GM04504 (cell line): ENCODE measurements at regions not wholly inside any gene's neighbourhood (a gene's known extent, or its start where the extent isn't known, plus 50 kb on each side); places are given as distances from the start of the nearest gene placed in this dataset.

Experiments
- DNase-seq: peaks from one replicate; pipeline ENCODE4 v3.0.0-alpha.2; 2012; ENCODE audit warnings: low read depth

DNA sequence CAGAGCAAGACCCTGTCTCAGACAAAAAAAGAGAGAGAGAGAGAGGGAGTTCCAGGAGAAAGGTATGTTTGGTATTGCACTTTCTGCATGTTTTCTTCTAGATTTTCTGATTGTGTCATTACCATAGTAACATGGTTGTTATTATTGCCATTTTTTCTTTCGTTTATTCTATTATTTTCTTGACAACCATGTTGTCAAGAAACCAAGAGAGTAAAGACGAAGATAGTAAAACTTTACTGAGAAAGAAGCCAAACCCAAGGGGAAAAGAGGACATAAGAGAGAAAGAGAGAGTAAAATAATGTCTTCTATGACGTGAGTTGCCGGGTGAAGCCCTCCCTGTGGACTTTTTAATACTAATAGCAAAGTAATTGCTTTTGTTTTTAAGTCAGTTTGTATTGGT lies 1186.0 kb upstream of the SEL1L start:
- DNase-seq, result no peak

DNA sequence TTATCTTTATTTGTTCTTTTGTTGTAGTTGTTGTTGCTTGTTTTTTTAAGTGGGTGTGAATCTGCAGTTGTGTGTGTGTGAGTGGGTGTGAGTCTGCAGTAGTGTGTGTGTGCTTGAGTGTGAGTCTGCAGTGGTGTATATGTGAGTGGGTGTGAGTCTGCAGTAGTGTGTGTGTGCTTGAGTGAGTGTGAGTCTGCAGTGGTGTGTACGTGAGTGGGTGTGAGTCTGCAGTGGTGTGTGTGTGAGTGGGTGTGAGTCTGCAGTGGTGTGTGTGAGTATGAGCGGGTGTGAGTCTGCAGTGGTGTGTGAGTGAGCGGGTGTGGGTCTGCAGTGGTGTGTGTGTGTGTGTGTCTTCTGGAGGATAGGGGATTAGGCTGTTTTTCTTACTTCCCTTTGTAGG lies 1186.8 kb upstream of the SEL1L start:
- no peak for DNase-seq

DNA sequence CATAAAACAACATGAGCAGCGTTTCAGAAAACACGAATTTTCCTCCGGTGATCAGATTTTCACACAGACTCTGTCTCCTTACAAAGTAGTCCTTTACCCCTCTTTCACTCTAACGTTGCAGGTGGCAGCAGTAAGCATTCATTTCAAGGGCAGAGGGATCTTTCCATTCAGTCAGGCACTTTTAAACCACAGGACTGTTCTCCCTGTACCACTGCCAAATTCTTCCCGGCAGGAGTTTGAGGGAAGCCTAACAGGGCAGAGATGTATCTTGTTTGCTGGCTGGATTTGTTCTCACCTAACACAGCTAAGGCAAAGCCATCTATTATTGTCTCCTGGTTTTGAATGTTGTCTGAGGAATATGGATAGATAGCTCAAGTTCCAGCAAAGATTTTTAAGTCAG lies 1187.3 kb upstream of the SEL1L start:
- DNase-seq, result no peak

DNA sequence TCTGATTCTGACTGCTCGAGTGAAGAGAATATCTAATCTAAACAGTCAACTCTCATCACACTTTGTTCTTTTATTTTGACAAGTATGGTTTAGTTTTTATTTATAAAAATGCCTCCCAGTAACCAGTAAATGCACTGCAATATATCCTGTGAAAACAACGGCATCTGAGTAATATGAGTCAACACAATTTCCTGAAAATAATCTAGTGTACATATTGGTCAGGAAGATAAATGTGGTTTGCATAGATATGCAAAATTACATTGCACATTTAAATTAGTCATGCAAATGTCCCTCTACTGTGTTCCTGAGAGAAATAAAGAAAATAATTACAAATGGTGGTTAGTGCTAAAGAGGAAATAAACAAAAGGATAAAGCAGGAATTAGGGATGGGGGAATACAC lies 1190.7 kb upstream of the SEL1L start:
- no peak for DNase-seq

DNA sequence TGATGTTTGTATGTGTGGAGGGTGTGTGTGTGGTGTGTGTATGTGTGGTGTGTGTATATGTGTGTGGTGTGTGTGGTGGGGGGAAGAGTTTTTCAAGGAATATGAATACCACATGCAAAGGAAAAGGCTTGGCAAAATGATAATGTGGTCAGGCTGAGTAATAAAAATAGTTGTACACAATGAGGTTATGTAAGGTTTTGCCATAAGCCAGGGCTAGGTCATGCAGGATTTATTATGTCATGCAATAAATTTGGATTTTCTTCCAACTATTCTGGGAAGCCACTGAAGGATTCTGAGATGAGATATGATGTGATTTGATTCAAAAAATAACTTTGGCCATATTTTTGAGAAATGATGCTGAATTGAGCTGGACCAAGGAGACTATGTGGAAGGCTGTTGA lies 1191.6 kb upstream of the SEL1L start:
- no peak for DNase-seq

DNA sequence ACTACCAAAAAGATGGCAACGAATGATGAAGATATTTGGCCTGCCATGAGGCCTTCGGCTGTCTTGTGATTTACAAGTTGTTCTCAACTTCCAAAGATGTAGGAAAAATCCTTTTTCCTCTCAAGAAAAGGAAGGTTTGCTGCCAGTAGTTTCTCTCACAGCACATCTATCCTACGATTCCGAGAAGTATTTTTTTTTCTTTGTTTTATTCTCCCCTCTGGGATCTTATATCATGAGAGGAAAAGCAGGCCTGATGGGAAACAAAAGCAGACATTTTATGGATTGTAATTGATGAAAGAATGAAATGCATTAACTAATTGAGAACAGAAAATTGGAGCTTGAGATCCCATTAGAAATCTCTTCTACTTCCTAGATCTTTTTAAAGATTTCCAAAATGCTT lies 1197.9 kb upstream of the SEL1L start:
- no peak for DNase-seq

DNA sequence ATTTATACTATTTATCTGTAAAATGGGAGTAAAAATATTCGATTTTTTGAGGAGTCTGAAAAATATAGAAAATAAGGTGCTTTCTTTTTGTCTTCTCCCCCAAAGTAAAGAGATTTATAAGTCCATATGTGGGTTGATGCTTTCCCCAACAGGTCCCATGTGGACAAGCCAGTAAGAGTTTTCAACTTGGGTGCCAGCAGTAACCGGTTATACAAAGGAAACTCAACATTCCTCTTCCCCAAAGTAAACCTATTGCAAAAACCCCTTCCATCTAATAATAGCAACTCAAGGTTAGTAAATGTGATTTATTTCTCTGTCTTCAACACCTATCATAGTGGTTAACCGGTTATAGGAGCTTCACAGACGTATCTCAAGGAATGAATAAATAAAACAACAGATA lies 1206.9 kb upstream of the SEL1L start:
- DNase-seq, result no peak

DNA sequence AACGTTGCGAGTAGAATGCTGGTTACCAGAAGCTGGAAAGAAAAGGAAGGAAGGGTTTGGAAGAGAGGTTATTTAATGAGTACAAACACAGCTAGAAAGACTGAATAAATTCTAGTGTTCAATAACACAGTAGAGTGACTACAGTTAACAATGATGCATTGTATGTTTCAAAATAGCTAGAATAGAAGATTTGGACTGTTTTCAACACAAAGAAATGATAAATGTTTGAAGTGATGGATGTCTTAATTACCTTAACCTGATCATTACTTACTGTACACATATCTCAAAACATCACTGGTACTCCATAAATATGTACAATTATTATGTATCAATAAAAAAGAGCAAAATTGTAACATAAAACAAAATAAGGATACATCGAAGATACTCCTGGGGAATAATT lies 1221.8 kb upstream of the SEL1L start:
- DNase-seq, result no peak

DNA sequence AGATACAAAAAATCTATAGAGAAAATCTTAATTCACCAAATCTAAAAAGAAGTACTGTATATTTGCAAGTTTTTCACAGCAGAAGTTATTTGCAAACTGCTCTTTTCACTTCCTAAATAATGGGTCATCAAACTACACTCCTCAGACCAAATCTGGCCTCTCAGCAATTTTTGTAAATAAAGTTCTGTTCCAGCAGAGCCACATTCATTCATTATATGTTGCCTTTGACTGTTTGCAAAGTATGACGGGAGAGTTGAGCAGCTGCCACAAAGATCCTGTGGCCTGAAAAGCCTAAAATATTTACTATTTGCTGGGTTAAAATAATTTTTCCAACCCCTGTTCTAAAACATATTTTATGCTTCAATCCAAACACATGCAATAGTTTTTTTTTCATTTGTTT lies 1222.3 kb upstream of the SEL1L start:
- no peak for DNase-seq

DNA sequence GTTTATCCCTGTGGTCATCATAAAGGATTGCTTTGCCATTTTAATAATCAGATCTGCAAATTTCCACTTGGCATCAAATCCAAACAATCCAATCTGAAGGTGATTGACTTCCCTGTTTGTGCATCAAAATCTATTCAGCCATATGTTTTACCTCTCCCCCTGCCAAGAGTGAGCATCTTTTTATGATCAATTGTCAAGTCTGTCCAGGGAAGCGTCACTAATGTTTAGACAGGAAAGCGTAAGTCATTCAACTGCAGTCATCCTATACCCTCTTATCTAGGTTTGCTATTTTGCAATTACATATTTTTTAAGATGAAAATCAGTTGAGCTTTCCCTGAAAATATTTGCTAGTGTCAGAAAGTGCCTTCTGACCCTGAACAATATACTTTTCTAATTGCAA lies 1224.1 kb upstream of the SEL1L start:
- DNase-seq, result no peak

DNA sequence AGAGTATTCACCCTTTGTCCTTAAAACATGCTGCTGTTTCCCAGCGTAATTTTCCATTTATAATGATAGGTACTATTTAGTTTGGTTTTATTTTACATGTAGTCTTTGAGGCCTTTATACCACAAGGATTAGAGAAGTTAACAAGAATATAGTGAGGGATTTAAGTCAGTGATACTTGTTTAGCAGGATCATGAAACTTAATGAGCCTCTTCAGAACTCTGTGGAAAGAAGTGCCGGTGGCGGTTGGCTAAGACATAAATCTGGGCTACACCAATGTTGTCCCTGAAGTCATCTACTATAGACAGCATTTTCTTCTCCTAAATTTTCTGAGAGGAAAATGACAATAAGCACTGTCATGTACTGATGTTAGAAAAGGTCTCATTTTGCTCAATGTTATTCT lies 1226.0 kb upstream of the SEL1L start:
- no peak for DNase-seq

DNA sequence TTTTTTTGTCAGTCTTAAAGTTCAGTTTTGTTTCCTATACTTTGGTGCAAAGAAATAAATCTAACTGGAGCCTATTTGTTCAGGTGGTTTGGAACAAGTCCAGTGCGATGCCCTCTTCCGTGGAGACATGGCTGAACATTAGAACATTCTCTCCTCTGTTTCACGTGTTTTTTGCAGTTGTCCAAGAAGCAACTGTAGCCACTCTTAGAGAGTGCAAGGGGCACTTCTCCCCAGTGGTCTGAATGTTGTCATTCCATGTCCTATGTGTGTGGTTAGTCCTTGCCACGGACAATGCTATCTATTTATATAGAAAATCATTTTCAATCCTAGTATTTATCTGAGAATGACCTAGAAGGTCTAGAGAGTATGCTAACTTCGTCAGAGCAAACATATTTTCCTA lies 1232.5 kb upstream of the SEL1L start:
- DNase-seq, result no peak

DNA sequence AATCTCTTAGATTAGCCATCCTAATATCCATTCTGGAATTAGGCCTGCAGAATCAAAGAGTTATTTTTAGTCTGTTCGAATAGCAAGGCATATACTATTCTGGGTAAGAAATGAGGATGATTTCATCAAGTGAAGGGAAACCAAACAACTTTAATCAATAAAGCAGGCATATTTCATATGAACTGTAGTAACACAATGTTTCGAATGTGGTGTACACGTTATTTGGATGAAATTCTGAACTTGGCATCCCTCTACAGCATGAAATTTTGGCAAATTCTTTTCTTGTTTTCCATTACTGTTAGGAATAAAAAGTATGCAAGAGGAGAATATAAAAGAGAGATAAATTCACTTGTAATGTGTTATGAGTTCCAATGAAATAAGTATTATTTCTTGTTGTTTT lies 1233.3 kb upstream of the SEL1L start:
- DNase-seq, result no peak

DNA sequence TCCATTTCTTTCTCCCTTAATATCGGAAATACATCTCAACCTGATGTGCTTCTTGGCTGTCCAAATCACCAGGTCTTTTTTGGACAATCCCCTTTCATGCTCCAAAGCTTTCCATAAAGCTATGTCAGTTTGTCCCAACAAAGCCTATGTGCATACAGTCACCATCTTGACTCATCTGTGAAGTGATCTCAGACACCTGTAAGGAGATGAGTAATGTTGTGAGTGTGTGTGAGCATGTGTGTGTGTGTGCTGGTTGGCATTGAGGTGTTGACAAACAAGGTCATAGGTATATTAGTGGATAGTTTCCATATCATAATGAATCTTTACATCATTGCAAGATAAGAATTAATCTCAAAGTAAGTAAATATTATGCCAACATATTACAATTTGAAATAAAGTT lies 1243.3 kb upstream of the SEL1L start:
- DNase-seq, result no peak

DNA sequence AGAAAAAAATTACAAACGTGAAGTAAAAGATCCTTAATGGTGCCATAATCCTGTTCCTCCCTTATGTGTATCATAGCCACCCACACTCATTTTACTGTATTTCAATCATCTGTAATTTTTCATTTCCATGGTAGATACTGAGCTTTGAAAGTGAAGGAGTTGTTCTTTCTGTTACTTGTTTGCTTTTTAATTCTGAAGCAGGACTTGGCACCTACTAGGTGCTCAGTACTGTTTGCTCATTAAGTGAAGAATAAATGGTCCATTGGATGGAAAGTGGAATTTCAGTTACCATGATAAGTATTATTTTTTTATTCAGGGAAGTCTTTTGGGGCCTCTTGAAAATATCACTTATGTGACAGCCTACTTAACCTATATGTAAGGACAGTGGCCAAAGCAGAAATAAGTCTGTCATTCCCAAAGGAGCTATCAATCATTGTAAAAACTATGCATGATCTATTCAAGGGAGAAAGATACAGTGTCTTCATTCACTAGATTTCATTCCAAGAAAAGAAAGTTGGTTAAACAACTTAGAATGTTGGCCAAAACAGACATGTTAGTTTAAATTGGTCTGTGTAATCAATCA lies 1244.4 kb upstream of the SEL1L start:
- no peak for DNase-seq

DNA sequence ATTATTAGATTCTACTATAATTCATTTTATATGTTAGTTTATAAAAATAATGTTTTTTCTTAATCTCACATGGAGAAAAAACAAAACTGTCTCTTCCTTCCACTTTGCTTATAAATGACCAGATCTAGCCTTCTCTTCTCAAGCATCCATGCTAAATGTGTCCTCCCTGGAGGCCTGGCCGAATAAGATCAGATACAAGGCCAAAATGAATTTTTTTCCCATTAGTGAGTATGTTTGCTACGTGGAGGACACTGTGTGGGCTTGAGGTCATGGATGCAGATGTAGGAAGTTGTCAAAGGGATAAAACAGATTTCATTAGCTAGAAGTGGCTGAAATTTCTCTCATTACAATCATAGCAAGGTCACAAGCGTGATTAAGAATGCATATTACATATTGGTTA lies 1244.9 kb upstream of the SEL1L start:
- DNase-seq, result no peak

DNA sequence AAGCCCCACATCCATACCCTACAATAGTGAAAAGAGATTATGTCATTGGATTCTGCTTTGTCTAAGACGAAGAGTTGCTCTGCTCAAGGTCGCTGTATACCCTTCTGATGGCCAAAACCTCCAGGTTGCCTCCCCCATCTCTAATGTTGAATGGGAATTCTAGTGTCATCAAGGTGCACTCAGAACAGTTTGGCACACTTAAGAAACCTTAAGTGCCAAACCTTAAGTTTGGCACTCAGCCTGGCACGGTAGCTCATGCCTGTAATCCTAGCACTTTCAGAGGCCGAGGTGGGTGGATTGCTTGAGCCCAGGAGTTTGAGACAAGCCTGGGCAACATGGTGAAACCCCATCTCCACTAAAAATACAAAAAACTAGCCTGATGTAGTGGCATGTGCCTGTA lies 1245.6 kb upstream of the SEL1L start:
- DNase-seq, result no peak

DNA sequence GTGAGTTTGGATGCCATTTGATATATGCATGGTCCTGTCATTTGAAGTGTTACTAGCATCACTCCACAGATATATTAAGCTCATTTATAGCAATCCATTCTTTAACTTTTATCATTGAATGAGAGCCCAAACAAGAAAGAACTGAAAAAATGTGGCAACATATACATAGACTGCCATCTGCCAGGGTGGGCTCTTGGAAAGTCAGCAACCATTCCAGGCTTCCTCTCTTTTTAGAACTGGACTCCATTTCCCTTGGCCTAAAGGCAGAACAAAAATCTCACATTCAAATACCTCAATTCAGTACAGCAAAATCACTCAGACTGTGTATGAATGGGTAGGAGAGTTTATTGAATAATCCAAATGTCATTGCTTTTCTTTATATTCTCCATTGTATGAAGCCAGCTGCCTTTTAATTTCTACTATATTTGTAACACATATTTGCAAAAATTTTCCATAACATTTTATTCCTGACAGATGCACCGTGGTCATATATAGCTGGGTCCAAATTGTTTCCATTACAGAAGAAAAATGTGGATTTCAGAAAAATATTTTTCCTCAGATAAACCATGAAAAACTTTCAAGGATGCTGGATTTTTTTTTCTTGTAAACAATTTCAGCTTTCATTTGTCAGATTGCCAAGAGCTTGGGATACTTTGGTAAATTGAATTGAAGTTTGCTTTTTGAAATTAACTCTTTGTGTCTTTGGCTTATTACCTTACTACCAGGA lies 1252.3 kb upstream of the SEL1L start:
- no peak for DNase-seq

DNA sequence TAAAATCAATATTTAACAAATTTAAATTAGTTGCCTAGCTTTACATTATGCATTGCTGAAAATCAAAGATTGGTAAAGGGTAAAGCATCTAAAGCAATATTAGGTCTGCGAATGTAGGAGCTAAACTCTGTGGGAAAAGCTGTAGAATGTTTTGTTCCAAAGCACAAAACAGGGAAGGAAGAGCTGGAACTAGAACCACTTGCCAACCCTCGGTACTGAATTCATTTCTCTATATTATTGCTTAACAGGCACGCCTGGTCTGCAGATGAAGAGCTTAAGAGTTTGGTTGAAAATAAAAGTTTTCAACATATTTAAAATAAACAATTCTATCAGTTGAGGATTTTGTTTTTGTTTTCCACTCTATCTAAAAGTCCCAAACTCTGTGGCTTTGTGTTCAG lies 1252.8 kb upstream of the SEL1L start:
- DNase-seq, result no peak

DNA sequence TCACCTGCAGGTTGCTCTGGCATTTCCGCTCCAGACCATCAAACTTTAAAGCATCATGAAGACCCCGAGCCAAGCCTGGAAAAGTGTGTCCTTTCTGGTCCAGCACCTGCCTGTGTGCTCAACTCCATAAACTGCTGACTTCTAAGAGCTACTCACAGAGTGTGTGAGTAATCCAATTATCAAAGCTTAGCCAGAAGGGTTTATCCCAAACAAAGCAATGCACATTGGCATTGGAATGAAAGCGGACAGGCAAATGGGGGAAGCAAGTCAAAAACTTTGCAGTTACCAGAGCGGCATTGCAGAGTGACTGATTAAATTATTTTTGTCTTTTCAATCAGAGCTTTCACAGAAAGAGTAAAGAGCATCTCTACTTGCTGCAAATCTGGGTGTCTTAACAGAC lies 1262.4 kb upstream of the SEL1L start:
- DNase-seq, result no peak

DNA sequence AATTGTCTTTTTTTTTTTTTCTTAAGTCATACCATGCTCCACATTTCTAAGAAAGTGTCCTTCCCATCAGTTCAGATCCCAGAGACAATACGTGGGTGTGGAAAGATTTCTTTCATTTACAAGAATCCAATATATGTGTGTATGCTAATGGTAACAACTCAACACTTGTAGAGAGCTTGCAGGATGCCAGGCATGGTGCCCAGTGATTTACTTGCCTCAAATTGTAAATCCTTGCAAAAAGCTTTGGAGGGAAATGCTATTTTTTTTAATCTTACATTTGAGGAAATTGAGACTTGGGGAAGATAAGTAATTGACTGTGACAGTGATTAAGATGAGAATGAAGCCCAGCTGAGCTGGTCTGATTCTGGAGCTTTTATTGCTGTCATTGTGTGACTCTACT lies 1264.6 kb upstream of the SEL1L start:
- DNase-seq, result no peak

DNA sequence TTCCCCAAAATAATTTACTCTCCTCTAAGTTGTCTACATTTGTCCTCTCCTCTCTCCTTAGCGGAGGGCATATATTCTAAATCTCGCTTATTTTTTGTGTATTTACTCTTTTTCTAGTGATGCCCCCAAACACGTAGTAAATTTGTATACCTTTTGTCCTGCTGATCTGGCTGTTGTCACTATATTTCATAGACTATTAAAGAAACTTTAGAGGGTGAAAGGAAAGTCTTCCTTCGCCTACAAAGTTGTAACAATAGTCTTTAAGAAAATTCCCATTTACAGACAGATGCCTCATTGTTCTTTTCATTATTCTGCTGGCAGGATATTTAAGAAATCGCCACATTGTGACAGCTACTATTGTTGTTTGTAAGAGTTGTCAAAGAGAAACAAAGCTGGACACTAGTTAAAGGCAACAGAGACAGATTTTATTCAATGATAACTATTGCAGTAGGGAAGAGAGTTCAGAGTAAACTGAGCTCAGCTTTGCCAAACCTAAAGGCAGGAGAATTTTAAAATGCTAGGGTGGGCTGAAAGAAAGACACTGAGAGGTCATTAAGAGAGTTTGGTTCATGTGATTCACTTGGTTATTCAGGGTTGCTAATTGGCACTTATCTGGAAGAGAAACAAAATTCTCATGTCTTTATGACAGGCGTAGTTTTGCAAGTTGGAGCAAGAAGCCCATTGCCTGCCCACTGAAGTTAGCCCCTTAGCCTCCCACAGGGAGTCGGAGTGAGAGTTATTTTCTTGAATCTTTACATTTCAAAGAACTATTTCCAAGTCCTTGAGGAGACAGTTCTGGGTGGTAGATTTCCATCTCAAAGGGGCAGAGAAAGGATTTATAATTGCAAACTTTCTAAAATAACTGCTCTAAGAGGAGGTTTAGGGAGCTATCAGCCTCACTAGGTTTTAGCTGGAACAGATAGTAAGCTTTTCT lies 1272.5 kb upstream of the SEL1L start:
- DNase-seq, result no peak

DNA sequence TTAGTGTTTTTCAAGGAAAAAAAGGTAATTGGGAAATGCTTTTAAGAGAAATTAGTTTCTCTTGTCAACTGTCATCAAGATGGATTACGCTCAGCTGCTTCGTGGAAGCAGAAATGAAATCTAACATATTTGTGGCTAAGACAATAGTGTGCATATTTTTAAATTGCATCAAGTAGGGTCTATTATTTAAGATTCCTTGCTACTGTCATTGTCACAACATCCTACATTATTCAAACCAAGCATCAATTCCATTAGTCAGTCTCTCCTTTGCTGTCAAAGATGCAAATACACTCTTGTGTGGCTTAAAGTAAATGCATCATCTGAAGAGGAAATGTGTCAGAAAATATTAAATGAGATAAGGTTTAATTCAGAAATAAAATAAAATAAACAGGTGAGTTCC lies 1277.6 kb upstream of the SEL1L start:
- DNase-seq, result no peak
